ENCODE measurements at regions not wholly inside any gene's neighbourhood (a gene's known extent, or its start where the extent isn't known, plus 50 kb on each side); places are given as distances from the start of the nearest gene placed in this dataset.

- H3K27ac Mint-ChIP-seq = no peak overlapping the region
- H3K9me3 Mint-ChIP-seq = no peaks in the 10 kb centered on the region
- H3K27me3 Mint-ChIP-seq = no peaks in the 10 kb centered on the region
- no peaks in the 10 kb centered on the region for H3K36me3 Mint-ChIP-seq
- ATAC-seq = no peak
- H3K4me1 Mint-ChIP-seq = no peaks in the 10 kb centered on the region
- H3K4me3 Mint-ChIP-seq = no peak overlapping the region
These were observed 52.2 kb upstream of the FGF10 start for GRCh38 chr5:44441460-44441859.

- no peak for ATAC-seq
- Mint-ChIP-seq H3K9me3 (no peaks in the 10 kb centered on the region), H3K4me3 (no peak overlapping the region), H3K27ac (no peak overlapping the region), H3K36me3 (no peaks in the 10 kb centered on the region), H3K4me1 (no peaks in the 10 kb centered on the region), H3K27me3 (no peaks in the 10 kb centered on the region)
These were observed 51.0 kb upstream of the FGF10 start for GRCh38 chr5:44440186-44440585.
